PFSK-1 (cell line): ENCODE measurements at regions not wholly inside any gene's neighbourhood (a gene's known extent, or its start where the extent isn't known, plus 50 kb on each side); places are given as distances from the start of the nearest gene placed in this dataset.

ENCODE experiments used
- FOXP2 ChIP-seq: optimal IDR thresholded peaks from 2 replicates; pipeline ENCODE3; 2011; ENCODE audit warnings: borderline replicate concordance, control low read depth, inconsistent platforms; ENCODE audit not compliant: insufficient read depth; ENCODE audit errors: extremely low read length, extremely low read depth
- POLR2AphosphoS5 ChIP-seq: IDR thresholded peaks from 2 replicates; pipeline ENCODE4 v1.6.1; 2012; ENCODE audit warnings: low read depth, mild to moderate bottlenecking, control low read depth, low read length, moderate library complexity
- SIN3A ChIP-seq: IDR thresholded peaks from 2 replicates; pipeline ENCODE4 v1.6.1; 2012; ENCODE audit warnings: mild to moderate bottlenecking, low read length, moderate library complexity, borderline replicate concordance; ENCODE audit not compliant: insufficient read depth
- TAF1 ChIP-seq: IDR thresholded peaks from 2 replicates; pipeline ENCODE4 v1.6.1; 2012; ENCODE audit warnings: low read length, control low read depth, borderline replicate concordance; ENCODE audit not compliant: insufficient read depth
- TF ChIP-seq, protein P1 (sequence below), 2 experiments: IDR thresholded peaks; 2 replicates each; pipeline versions ENCODE4 v1.6.1 to v1.8.0; 2011 to 2012; ENCODE audit warnings: low read depth in 2 of 2, low read length in 2 of 2, control low read depth in 1 of 2, inconsistent platforms in 1 of 2, mild to moderate bottlenecking in 1 of 2, moderate library complexity in 1 of 2; ENCODE audit not compliant: insufficient read depth in 1 of 2

DNA sequence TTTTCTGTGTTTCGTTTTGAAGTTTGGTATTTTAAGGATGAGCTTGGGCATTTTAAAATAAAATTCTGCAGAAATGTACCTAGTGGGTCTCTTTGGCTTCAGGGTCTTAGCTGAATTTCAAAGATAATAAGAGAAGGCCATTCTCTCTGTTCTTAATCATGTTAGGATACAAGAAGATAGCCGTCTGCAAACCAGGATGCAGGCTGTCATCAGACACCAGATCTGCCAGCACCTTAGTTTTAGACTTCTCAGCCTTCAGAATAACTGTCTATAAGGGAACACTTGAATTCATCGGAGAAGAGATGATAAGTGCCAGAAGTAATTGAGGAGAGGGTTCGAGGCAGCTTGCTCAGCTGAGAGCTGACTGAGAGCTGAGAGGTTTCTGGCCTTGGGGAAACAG is 202.1 kb downstream of the REEP3 start:
- TF ChIP-seq FOXP2 (no peak), SIN3A (no peak), TAF1 (no peak), POLR2AphosphoS5 (no peak)
- TF ChIP-seq, protein P1, sequence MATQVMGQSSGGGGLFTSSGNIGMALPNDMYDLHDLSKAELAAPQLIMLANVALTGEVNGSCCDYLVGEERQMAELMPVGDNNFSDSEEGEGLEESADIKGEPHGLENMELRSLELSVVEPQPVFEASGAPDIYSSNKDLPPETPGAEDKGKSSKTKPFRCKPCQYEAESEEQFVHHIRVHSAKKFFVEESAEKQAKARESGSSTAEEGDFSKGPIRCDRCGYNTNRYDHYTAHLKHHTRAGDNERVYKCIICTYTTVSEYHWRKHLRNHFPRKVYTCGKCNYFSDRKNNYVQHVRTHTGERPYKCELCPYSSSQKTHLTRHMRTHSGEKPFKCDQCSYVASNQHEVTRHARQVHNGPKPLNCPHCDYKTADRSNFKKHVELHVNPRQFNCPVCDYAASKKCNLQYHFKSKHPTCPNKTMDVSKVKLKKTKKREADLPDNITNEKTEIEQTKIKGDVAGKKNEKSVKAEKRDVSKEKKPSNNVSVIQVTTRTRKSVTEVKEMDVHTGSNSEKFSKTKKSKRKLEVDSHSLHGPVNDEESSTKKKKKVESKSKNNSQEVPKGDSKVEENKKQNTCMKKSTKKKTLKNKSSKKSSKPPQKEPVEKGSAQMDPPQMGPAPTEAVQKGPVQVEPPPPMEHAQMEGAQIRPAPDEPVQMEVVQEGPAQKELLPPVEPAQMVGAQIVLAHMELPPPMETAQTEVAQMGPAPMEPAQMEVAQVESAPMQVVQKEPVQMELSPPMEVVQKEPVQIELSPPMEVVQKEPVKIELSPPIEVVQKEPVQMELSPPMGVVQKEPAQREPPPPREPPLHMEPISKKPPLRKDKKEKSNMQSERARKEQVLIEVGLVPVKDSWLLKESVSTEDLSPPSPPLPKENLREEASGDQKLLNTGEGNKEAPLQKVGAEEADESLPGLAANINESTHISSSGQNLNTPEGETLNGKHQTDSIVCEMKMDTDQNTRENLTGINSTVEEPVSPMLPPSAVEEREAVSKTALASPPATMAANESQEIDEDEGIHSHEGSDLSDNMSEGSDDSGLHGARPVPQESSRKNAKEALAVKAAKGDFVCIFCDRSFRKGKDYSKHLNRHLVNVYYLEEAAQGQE (IDR thresholded peaks at IDR 0.05; ENCODE audit: insufficient read depth in 1 of 2, low read depth in 2 of 2, low read length in 2 of 2), result no peak

DNA sequence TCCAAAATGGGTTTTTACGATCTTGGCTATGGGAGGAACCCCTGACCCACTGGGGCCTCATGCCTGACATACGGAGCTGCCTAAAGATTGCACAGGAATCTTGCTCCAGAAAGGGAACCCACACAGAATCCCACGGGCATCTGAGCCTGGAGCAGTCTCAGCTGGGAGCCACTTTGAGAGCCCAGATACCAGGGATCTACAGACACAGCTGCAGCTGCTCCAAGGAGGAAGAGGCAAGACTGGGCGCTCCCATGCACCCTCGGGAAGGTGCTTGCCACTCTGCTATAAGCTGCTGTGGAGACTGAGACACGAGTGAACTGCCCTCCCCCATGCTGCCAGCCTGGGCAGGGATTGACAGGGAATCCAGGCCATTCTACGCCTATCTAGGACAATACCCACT is 202.5 kb downstream of the REEP3 start:
- no peak for TF ChIP-seq FOXP2
- no peak for TF ChIP-seq SIN3A
- TF ChIP-seq POLR2AphosphoS5, result no peak
- TF ChIP-seq, protein P1 (IDR thresholded peaks at IDR 0.05; ENCODE audit: insufficient read depth in 1 of 2, low read depth in 2 of 2, low read length in 2 of 2), result no peak
- TF ChIP-seq TAF1, result no peak

DNA sequence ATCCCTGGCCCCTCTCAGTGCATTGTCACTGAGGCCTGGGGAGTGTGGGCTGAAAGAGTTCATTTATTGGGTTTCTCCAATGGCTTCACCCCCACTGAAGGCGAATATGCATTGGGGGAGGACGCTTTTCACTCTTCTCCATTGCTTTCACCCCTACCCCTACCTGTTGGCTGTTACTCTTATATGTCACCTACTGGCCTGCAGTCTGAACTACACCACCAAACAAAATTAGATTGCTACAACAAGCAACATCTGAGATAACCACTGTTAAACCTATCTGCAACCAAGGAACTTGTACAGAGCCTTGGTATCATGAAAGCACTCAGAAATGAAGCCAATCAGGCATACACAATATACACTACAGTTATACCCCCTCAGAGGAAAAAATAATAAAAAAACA is 203.7 kb downstream of the REEP3 start:
- no peak for TF ChIP-seq TAF1
- no peak for TF ChIP-seq FOXP2
- TF ChIP-seq POLR2AphosphoS5, result no peak
- no peak for TF ChIP-seq SIN3A
- TF ChIP-seq, protein P1 (IDR thresholded peaks at IDR 0.05; ENCODE audit: insufficient read depth in 1 of 2, low read depth in 2 of 2, low read length in 2 of 2), result no peak

GRCh38 chr10:63726867-63727266 is 205.7 kb downstream of the REEP3 start:
- no peak for TF ChIP-seq TAF1
- TF ChIP-seq SIN3A, result no peak
- TF ChIP-seq POLR2AphosphoS5, result no peak
- TF ChIP-seq, protein P1 (IDR thresholded peaks at IDR 0.05; ENCODE audit: insufficient read depth in 1 of 2, low read depth in 2 of 2, low read length in 2 of 2), result no peak
- no peak for TF ChIP-seq FOXP2

- TF ChIP-seq POLR2AphosphoS5 (no peak), TAF1 (no peak), SIN3A (no peak), FOXP2 (no peak)
- TF ChIP-seq, protein P1 (IDR thresholded peaks at IDR 0.05; ENCODE audit: insufficient read depth in 1 of 2, low read depth in 2 of 2, low read length in 2 of 2), result no peak
These were observed 206.4 kb downstream of the REEP3 start for GRCh38 chr10:63727636-63728035.
